Parathyroid adenoma (tissue), 2 donors: ENCODE measurements at regions not wholly inside any gene's neighbourhood (a gene's known extent, or its start where the extent isn't known, plus 50 kb on each side); places are given as distances from the start of the nearest gene placed in this dataset.

ENCODE experiments used
- H2AFZ ChIP-seq: fragments of 300-600 bp; sonication (generic); one replicate; pipeline ENCODE4 v1.7.0; 2017; ENCODE audit warnings: antibody characterized with exemption, mild to moderate bottlenecking
- H3K27ac ChIP-seq: fragments of 300-600 bp; sonication (generic); one replicate; pipeline ENCODE4 v1.7.0; 2017
- H3K27me3 ChIP-seq: fragments of 300-600 bp; sonication (generic); one replicate; pipeline ENCODE4 v1.7.0; 2017; ENCODE audit warnings: low read length; ENCODE audit not compliant: control insufficient read depth, insufficient read depth
- H3K36me3 ChIP-seq: fragments of 300-600 bp; sonication (generic); one replicate; pipeline ENCODE4 v1.7.0; 2017; ENCODE audit warnings: low read length; ENCODE audit not compliant: control insufficient read depth, insufficient read depth
- H3K4me1 ChIP-seq: fragments of 300-600 bp; sonication (generic); one replicate; pipeline ENCODE4 v1.7.0; 2017; ENCODE audit warnings: control low read depth
- H3K4me2 ChIP-seq: fragments of 300-600 bp; sonication (generic); one replicate; pipeline ENCODE4 v1.7.0; 2017; ENCODE audit warnings: low read length
- H3K4me3 ChIP-seq: fragments of 300-600 bp; sonication (generic); one replicate; pipeline ENCODE4 v1.7.0; 2017; ENCODE audit warnings: low read depth, low read length
- H3K79me2 ChIP-seq: fragments of 300-600 bp; sonication (generic); one replicate; pipeline ENCODE4 v1.7.0; 2017; ENCODE audit warnings: control low read depth
- H3K9ac ChIP-seq: fragments of 300-600 bp; sonication (generic); one replicate; pipeline ENCODE4 v1.7.0; 2017; ENCODE audit warnings: mild to moderate bottlenecking
- H3K9me3 ChIP-seq: fragments of 300-600 bp; sonication (generic); one replicate; pipeline ENCODE4 v1.7.0; 2017; ENCODE audit warnings: low read length; ENCODE audit not compliant: control insufficient read depth
- CTCF ChIP-seq: fragments of 300-600 bp; sonication (generic); IDR thresholded peaks from one replicate; pipeline ENCODE4 v1.7.0; 2017; ENCODE audit warnings: antibody characterized with exemption, mild to moderate bottlenecking
- donor health status: primary hyperparathyroidism.

- no peak overlapping the region for H3K9ac ChIP-seq
- no peak overlapping the region for H3K27ac ChIP-seq
- no peak overlapping the region for H2AFZ ChIP-seq
- H3K79me2 ChIP-seq: no peaks in the 10 kb centered on the region
- no peaks in the 10 kb centered on the region for H3K36me3 ChIP-seq
- no peak for TF ChIP-seq CTCF
- no peaks in the 10 kb centered on the region for H3K9me3 ChIP-seq
- no peaks in the 10 kb centered on the region for H3K4me1 ChIP-seq
- H3K4me3 ChIP-seq: no peak overlapping the region
- H3K27me3 ChIP-seq: peaks cover 7% of the 10 kb centered on the region
- H3K4me2 ChIP-seq: no peak overlapping the region
Measured at GRCh38 chr12:5195691-5196090, 152.0 kb downstream of the KCNA5 start.

GRCh38 chr12:5197131-5197530 lies 153.5 kb downstream of the KCNA5 start:
- H3K36me3 ChIP-seq: no peaks in the 10 kb centered on the region
- H3K27me3 ChIP-seq: peaks cover 7% of the 10 kb centered on the region
- TF ChIP-seq CTCF: no peak
- H3K4me2 ChIP-seq: no peak overlapping the region
- H3K27ac ChIP-seq: no peak overlapping the region
- H3K9ac ChIP-seq: no peak overlapping the region
- no peaks in the 10 kb centered on the region for H3K9me3 ChIP-seq
- no peak overlapping the region for H3K4me3 ChIP-seq
- H3K4me1 ChIP-seq: no peaks in the 10 kb centered on the region
- H3K79me2 ChIP-seq: no peaks in the 10 kb centered on the region
- H2AFZ ChIP-seq: no peak overlapping the region

- TF ChIP-seq CTCF: no peak
- Histone ChIP-seq H3K36me3 (no peaks in the 10 kb centered on the region), H3K9ac (no peak overlapping the region), H3K79me2 (no peaks in the 10 kb centered on the region), H3K4me3 (no peak overlapping the region), H3K4me2 (no peak overlapping the region), H3K4me1 (no peaks in the 10 kb centered on the region), H3K9me3 (no peaks in the 10 kb centered on the region), H3K27ac (no peak overlapping the region), H3K27me3 (peaks cover 7% of the 10 kb centered on the region), H2AFZ (no peak overlapping the region)
Measured at GRCh38 chr12:5197656-5198055, 154.0 kb downstream of the KCNA5 start.

GRCh38 chr12:5200278-5201087 lies 156.8 kb downstream of the KCNA5 start:
- no peak overlapping the region for H3K27ac ChIP-seq
- peak; percentile 52 for TF ChIP-seq CTCF
- no peaks in the 10 kb centered on the region for H3K9me3 ChIP-seq

More at GRCh38 chr12:5200278-5201087, 156.8 kb downstream of the KCNA5 start:
- H3K4me1 ChIP-seq: no peaks in the 10 kb centered on the region
- no peaks in the 10 kb centered on the region for H3K36me3 ChIP-seq
- no peak overlapping the region for H3K4me3 ChIP-seq
- no peak overlapping the region for H3K9ac ChIP-seq
- H3K27me3 ChIP-seq: peaks cover 7% of the 10 kb centered on the region
- no peaks in the 10 kb centered on the region for H3K79me2 ChIP-seq
- no peak overlapping the region for H3K4me2 ChIP-seq
- H2AFZ ChIP-seq: peak overlapping the region; percentile 50
